DOHH2 (cell line): ENCODE measurements at regions not wholly inside any gene's neighbourhood (a gene's known extent, or its start where the extent isn't known, plus 50 kb on each side); places are given as distances from the start of the nearest gene placed in this dataset.

Source experiments
- H3F3A ChIP-seq: fragments of 200-600 bp; sonication (generic), shearing (Covaris generic); 2 replicates; pipeline ENCODE4 v1.6.0; 2016; ENCODE audit warnings: antibody characterized with exemption, mild to moderate bottlenecking; ENCODE audit not compliant: control insufficient read depth, insufficient read depth
- H3K27ac ChIP-seq: fragments of 200-600 bp; sonication (generic); 2 replicates; pipeline ENCODE4 v1.5.1; 2014; ENCODE audit warnings: low read depth, mild to moderate bottlenecking, low read length, moderate library complexity
- H3K27me3 ChIP-seq: fragments of 200-600 bp; sonication (generic); 2 replicates; pipeline ENCODE4 v1.6.1; 2014; ENCODE audit warnings: mild to moderate bottlenecking, low read length, mixed read lengths; ENCODE audit not compliant: control insufficient read depth
- H3K36me3 ChIP-seq: fragments of 200-600 bp; sonication (generic); 2 replicates; pipeline ENCODE4 v1.6.1; 2014; ENCODE audit warnings: mild to moderate bottlenecking, low read length, moderate library complexity, mixed read lengths; ENCODE audit not compliant: control insufficient read depth
- H3K4me1 ChIP-seq: fragments of 200-600 bp; sonication (generic); 2 replicates; pipeline ENCODE4 v1.6.1; 2014; ENCODE audit warnings: mild to moderate bottlenecking, low read length, mixed read lengths; ENCODE audit not compliant: control insufficient read depth
- H3K4me2 ChIP-seq: fragments of 200-600 bp; sonication (generic); 2 replicates; pipeline ENCODE4 v1.6.0; 2014; ENCODE audit warnings: mild to moderate bottlenecking, low read length, moderate library complexity
- H3K4me3 ChIP-seq: fragments of 200-600 bp; sonication (generic); 2 replicates; pipeline ENCODE4 v1.5.1; 2014; ENCODE audit warnings: mild to moderate bottlenecking, low read length, mixed read lengths
- H3K79me2 ChIP-seq: fragments of 200-600 bp; sonication (generic); 2 replicates; pipeline ENCODE4 v1.6.1; 2014; ENCODE audit warnings: mild to moderate bottlenecking, low read length, mixed read lengths; ENCODE audit not compliant: control insufficient read depth
- H3K9me2 ChIP-seq: fragments of 200-600 bp; sonication (generic); replicated peaks from 2 replicates; pipeline ENCODE4 v1.6.1; 2014; ENCODE audit warnings: mild to moderate bottlenecking, low read length, mixed read lengths; ENCODE audit not compliant: control insufficient read depth
- H3K9me3 ChIP-seq: fragments of 200-600 bp; sonication (generic); 2 replicates; pipeline ENCODE4 v1.6.1; 2014; ENCODE audit warnings: antibody characterized with exemption, low read length, mixed read lengths; ENCODE audit not compliant: control insufficient read depth, insufficient read depth
- H4K20me1 ChIP-seq: fragments of 200-600 bp; sonication (generic); 2 replicates; pipeline ENCODE4 v1.6.0; 2014; ENCODE audit warnings: low read depth, mild to moderate bottlenecking, antibody characterized with exemption, low read length, moderate library complexity; ENCODE audit not compliant: control insufficient read depth, insufficient read depth
- CTCF ChIP-seq: fragments of 200-600 bp; sonication (generic); IDR thresholded peaks from one replicate; pipeline ENCODE4 v1.5.1; 2014; ENCODE audit warnings: antibody characterized with exemption, mild to moderate bottlenecking, low read depth, low read length; ENCODE audit not compliant: poor library complexity, severe bottlenecking
- EZH2phosphoT487 ChIP-seq: fragments of 200-600 bp; sonication (generic); IDR thresholded peaks from 2 replicates; pipeline ENCODE4 v1.6.1; 2017; ENCODE audit warnings: borderline replicate concordance, mild to moderate bottlenecking, antibody characterized with exemption, low read length, moderate library complexity, mixed read lengths

GRCh38 chr10:2761971-2762370, 305.4 kb upstream of the PFKP start:
- TF ChIP-seq CTCF: no peak
- TF ChIP-seq EZH2phosphoT487: no peak
- Histone ChIP-seq H3K9me2 (no peaks in the 10 kb centered on the region), H3K4me1 (no peaks in the 10 kb centered on the region), H3F3A (no peaks in the 10 kb centered on the region), H3K4me3 (no peak overlapping the region), H3K79me2 (no peaks in the 10 kb centered on the region), H3K27ac (no peak overlapping the region), H3K9me3 (0 out of 2 replicates have a peak, but pooled peaks cover 4% of the 10 kb centered on the region), H3K4me2 (no peak overlapping the region), H4K20me1 (no peaks in the 10 kb centered on the region), H3K36me3 (no peaks in the 10 kb centered on the region), H3K27me3 (no peaks in the 10 kb centered on the region)

- no peaks in the 10 kb centered on the region for H3K36me3 ChIP-seq
- H3K4me2 ChIP-seq: no peak overlapping the region
- H3K4me1 ChIP-seq: no peaks in the 10 kb centered on the region
- H3K27me3 ChIP-seq: no peaks in the 10 kb centered on the region
- no peak overlapping the region for H3K27ac ChIP-seq
- H3K79me2 ChIP-seq: no peaks in the 10 kb centered on the region
- H3K9me2 ChIP-seq: no peaks in the 10 kb centered on the region
- TF ChIP-seq CTCF (no peak), EZH2phosphoT487 (no peak)
- no peaks in the 10 kb centered on the region for H3F3A ChIP-seq
- H4K20me1 ChIP-seq: no peaks in the 10 kb centered on the region
- H3K4me3 ChIP-seq: no peak overlapping the region
- 0 out of 2 replicates have a peak, but pooled peaks cover 4% of the 10 kb centered on the region for H3K9me3 ChIP-seq
Measured at GRCh38 chr10:2761311-2761710, 306.0 kb upstream of the PFKP start.

GRCh38 chr10:2760736-2761135, 306.6 kb upstream of the PFKP start:
- Histone ChIP-seq H4K20me1 (no peaks in the 10 kb centered on the region), H3K4me2 (no peak overlapping the region), H3F3A (no peaks in the 10 kb centered on the region), H3K9me3 (0 out of 2 replicates have a peak, but pooled peaks cover 4% of the 10 kb centered on the region), H3K27ac (no peak overlapping the region), H3K27me3 (no peaks in the 10 kb centered on the region), H3K4me1 (no peaks in the 10 kb centered on the region), H3K9me2 (no peaks in the 10 kb centered on the region), H3K36me3 (no peaks in the 10 kb centered on the region), H3K79me2 (no peaks in the 10 kb centered on the region), H3K4me3 (no peak overlapping the region)
- TF ChIP-seq CTCF (no peak), EZH2phosphoT487 (no peak)
